Spleen (tissue), 7 donors: ENCODE measurements at regions not wholly inside any gene's neighbourhood (a gene's known extent, or its start where the extent isn't known, plus 50 kb on each side); places are given as distances from the start of the nearest gene placed in this dataset.

Experiments used
- CTCF ChIP-seq, 11 experiments: fragments of 200-600 bp in 7 of 11; fragments of 450-650 bp in 4 of 11; sonication (generic) in 4 of 11; IDR thresholded peaks in 8 of 11; conservative IDR thresholded peaks in 3 of 11; 1 replicate in 7 of 11; 2 replicates in 4 of 11; pipeline versions ENCODE4 v1.4.0 to v1.8.0; 2016 to 2021; ENCODE audit warnings: antibody characterized with exemption in 11 of 11, inconsistent platforms in 4 of 11, mild to moderate bottlenecking in 1 of 11
- POLR2A ChIP-seq, 3 donors: fragments of 450-650 bp; IDR thresholded peaks; one replicate each; pipeline ENCODE4 v1.5.1; 2017; ENCODE audit warnings: antibody characterized with exemption in 3 of 3, mild to moderate bottlenecking in 1 of 3
- POLR2AphosphoS5 ChIP-seq, 3 donors: sonication (generic); formaldehyde crosslinking; IDR thresholded peaks; one replicate each; pipeline ENCODE4 v1.5.1; 2017; ENCODE audit warnings: antibody characterized with exemption in 3 of 3
- donor health status: DM: no; HTN: no; CAD: no; lungs with moderate emphysema.
- donor health status: DM: no; HTN: no; CAD: no.
- donor health status: DM: no; HTN: no; CAD: no.

GRCh38 chr11:67745181-67745726 lies 70.8 kb upstream of the ALDH3B2 start:
- TF ChIP-seq POLR2A (IDR thresholded peaks at IDR 0.05), result no peak
- no peak for TF ChIP-seq CTCF (IDR thresholded peaks at IDR 0.05 in 8 of 11, conservative IDR thresholded peaks at IDR 0.05 in 3 of 11)
- TF ChIP-seq POLR2AphosphoS5 (IDR thresholded peaks at IDR 0.05), result no peak
